ENCODE measurements at regions not wholly inside any gene's neighbourhood (a gene's known extent, or its start where the extent isn't known, plus 50 kb on each side); places are given as distances from the start of the nearest gene placed in this dataset.

DNA sequence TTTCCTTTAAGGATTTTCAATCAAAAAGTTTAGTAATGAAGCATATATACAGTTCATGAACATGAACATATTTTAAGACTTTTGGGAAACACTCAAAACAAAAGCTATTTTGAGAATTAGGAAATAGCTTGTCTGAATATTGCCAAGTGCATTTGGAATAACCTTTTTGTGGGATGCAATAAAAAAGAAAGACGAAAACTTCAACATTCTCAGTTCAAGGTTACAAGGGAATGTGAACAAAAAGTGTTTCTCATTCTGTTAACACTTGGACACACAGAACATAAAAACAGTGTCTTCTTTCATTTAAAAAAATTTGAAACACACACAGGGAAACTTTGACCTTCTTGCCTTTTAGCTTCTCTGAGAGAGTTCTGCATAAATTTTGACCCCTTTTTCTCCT, 72.7 kb upstream of the TCF21 start:
- Histone ChIP-seq H3K27me3 (ENCODE audit: control insufficient read depth in 2 of 2, insufficient read depth in 2 of 2, low read length in 2 of 2) (no peaks in the 10 kb centered on the region), H3K4me3 (replicated peaks in 1 of 3; ENCODE audit: insufficient read depth in 1 of 3, low read depth in 1 of 3, low read length in 3 of 3) (no peak overlapping the region), H3K4me2 (ENCODE audit: insufficient read depth, low read length) (no peak overlapping the region), H3K9ac (replicated peaks; ENCODE audit: extremely low read depth, insufficient read depth, low read length) (no peak overlapping the region), H3K79me2 (ENCODE audit: control insufficient read depth, insufficient read depth, low read length) (no peaks in the 10 kb centered on the region), H2AFZ (ENCODE audit: low read depth, low read length) (no peak overlapping the region), H3K4me1 (ENCODE audit: control insufficient read depth, extremely low read depth, insufficient read depth, low read length) (no peaks in the 10 kb centered on the region), H4K20me1 (replicated peaks; ENCODE audit: control insufficient read depth, extremely low read depth, insufficient read depth, low read length) (no peaks in the 10 kb centered on the region), H3K27ac (ENCODE audit: insufficient read depth, low read depth, low read length) (no peak overlapping the region), H3K36me3 (ENCODE audit: control insufficient read depth in 2 of 2, extremely low read depth in 1 of 2, insufficient read depth in 2 of 2, low read length in 2 of 2) (no peaks in the 10 kb centered on the region), H3K9me3 (replicated peaks; ENCODE audit: control insufficient read depth, insufficient read depth, low read length) (no peaks in the 10 kb centered on the region), H3K9me1 (replicated peaks; ENCODE audit: control insufficient read depth, extremely low read depth, insufficient read depth, low read length) (no peaks in the 10 kb centered on the region)
- intact Hi-C loops (cut with micrococcal nuclease) (no loop called here), dilution Hi-C loops (cut with MboI; ENCODE audit: extremely low pct_ligation_motif_present, low sequenced_read_pairs) (no loop called here)
- ChIA-PET CTCF (interaction anchor here (2.5 to 3.3 kb wide), 2 partner anchors 21 to 247 kb away, joined by 7 to 10 read pairs; no protein-coding TSS in a partner anchor), POLR2A (no interaction called here)
- TF ChIP-seq JUN (IDR thresholded peaks at IDR 0.05; ENCODE audit: borderline replicate concordance, insufficient read depth, insufficient read length, low read depth) (no peak), GATA2 (IDR thresholded peaks at IDR 0.05; ENCODE audit: insufficient read depth, insufficient read length, low read depth, low read length) (no peak), FOS (IDR thresholded peaks at IDR 0.05; ENCODE audit: borderline replicate concordance, insufficient read depth, low read length) (no peak)
- TF ChIP-seq, protein P1, sequence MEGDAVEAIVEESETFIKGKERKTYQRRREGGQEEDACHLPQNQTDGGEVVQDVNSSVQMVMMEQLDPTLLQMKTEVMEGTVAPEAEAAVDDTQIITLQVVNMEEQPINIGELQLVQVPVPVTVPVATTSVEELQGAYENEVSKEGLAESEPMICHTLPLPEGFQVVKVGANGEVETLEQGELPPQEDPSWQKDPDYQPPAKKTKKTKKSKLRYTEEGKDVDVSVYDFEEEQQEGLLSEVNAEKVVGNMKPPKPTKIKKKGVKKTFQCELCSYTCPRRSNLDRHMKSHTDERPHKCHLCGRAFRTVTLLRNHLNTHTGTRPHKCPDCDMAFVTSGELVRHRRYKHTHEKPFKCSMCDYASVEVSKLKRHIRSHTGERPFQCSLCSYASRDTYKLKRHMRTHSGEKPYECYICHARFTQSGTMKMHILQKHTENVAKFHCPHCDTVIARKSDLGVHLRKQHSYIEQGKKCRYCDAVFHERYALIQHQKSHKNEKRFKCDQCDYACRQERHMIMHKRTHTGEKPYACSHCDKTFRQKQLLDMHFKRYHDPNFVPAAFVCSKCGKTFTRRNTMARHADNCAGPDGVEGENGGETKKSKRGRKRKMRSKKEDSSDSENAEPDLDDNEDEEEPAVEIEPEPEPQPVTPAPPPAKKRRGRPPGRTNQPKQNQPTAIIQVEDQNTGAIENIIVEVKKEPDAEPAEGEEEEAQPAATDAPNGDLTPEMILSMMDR (IDR thresholded peaks at IDR 0.05; ENCODE audit: extremely low read depth in 1 of 2, insufficient read depth in 1 of 2, low read depth in 1 of 2, low read length in 2 of 2): no peak
- no TSS peak for BruUV-seq (replicated peaks)
- FAIRE-seq (no peak), DNase-seq (ENCODE audit: low read depth, low spot score) (no peak)

DNA sequence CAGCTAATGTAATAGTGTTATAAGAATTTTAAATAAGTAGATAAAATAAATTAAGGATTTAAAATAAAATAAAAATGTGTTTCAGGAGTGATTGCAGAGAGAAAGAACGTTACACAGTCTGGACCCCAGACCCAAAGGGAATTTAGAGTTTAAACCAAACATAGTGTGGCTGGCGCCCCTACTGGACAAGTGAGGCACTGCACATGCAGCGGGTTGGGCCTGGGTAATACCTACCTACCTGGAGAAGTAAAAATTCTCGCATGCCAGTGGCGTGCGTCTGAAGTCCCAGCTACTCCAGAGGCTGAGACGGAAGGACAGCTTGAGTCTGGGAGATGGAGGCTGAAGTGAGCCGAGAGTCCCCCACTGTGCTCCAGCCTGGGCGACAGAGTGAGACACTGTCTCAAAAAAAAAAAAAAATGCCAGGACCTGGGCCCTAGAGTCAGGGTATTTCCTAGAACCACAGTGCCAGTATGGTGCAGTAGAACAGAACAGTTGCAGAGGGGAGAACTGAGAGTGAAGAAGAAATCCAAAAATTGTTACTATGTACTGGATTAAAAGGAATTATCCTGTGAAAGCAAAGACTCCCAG, 71.4 kb upstream of the TCF21 start:
- intact Hi-C loops (cut with micrococcal nuclease) (loop anchor here (1.0 kb wide), 1 partner anchor 248 kb away; no protein-coding TSS in a partner anchor), dilution Hi-C loops (cut with MboI; ENCODE audit: extremely low pct_ligation_motif_present, low sequenced_read_pairs) (no loop called here)
- BruUV-seq (replicated peaks): no TSS peak
- no peak overlapping the region for H2AFZ ChIP-seq (ENCODE audit: low read depth, low read length)
- no peak overlapping the region for H3K4me2 ChIP-seq (ENCODE audit: insufficient read depth, low read length)
- H3K9me3 ChIP-seq (replicated peaks; ENCODE audit: control insufficient read depth, insufficient read depth, low read length): no peaks in the 10 kb centered on the region
- ChIA-PET CTCF (interaction anchor here (0.8 to 3.3 kb wide), 5 partner anchors 9 to 248 kb away, joined by 3 to 10 read pairs (median 5); no protein-coding TSS in a partner anchor), POLR2A (no interaction called here)
- H4K20me1 ChIP-seq (replicated peaks; ENCODE audit: control insufficient read depth, extremely low read depth, insufficient read depth, low read length): no peaks in the 10 kb centered on the region
- H3K9ac ChIP-seq (replicated peaks; ENCODE audit: extremely low read depth, insufficient read depth, low read length): no peak overlapping the region
- no peaks in the 10 kb centered on the region for H3K27me3 ChIP-seq (ENCODE audit: control insufficient read depth in 2 of 2, insufficient read depth in 2 of 2, low read length in 2 of 2)
- no peak overlapping the region for H3K4me3 ChIP-seq (replicated peaks in 1 of 3; ENCODE audit: insufficient read depth in 1 of 3, low read depth in 1 of 3, low read length in 3 of 3)
- H3K27ac ChIP-seq (ENCODE audit: insufficient read depth, low read depth, low read length): no peak overlapping the region
- H3K4me1 ChIP-seq (ENCODE audit: control insufficient read depth, extremely low read depth, insufficient read depth, low read length): no peaks in the 10 kb centered on the region
- H3K79me2 ChIP-seq (ENCODE audit: control insufficient read depth, insufficient read depth, low read length): no peaks in the 10 kb centered on the region
- H3K9me1 ChIP-seq (replicated peaks; ENCODE audit: control insufficient read depth, extremely low read depth, insufficient read depth, low read length): no peaks in the 10 kb centered on the region
- no peak for DNase-seq (ENCODE audit: low read depth, low spot score)
- H3K36me3 ChIP-seq (ENCODE audit: control insufficient read depth in 2 of 2, extremely low read depth in 1 of 2, insufficient read depth in 2 of 2, low read length in 2 of 2): no peaks in the 10 kb centered on the region
- TF ChIP-seq, protein P1 (IDR thresholded peaks at IDR 0.05; ENCODE audit: extremely low read depth in 1 of 2, insufficient read depth in 1 of 2, low read depth in 1 of 2, low read length in 2 of 2): peak; percentile 59 to 74
- TF ChIP-seq FOS (IDR thresholded peaks at IDR 0.05; ENCODE audit: borderline replicate concordance, insufficient read depth, low read length) (no peak), EZH2 (IDR thresholded peaks at IDR 0.05; ENCODE audit: borderline replicate concordance, low read depth, low read length, severe bottlenecking) (no peak), POLR2AphosphoS5 (IDR thresholded peaks at IDR 0.05; ENCODE audit: insufficient read depth, low read depth, low read length) (no peak)
- TF ChIP-seq, protein P2, sequence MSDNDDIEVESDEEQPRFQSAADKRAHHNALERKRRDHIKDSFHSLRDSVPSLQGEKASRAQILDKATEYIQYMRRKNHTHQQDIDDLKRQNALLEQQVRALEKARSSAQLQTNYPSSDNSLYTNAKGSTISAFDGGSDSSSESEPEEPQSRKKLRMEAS (IDR thresholded peaks at IDR 0.05; ENCODE audit: insufficient read depth, insufficient read length): no peak
- FAIRE-seq: no peak
